Astrocyte (in vitro differentiated cells and primary cell): ENCODE measurements at regions not wholly inside any gene's neighbourhood (a gene's known extent, or its start where the extent isn't known, plus 50 kb on each side); places are given as distances from the start of the nearest gene placed in this dataset.

Experiments
- DNase-seq: peaks from one replicate; pipeline ENCODE4 v3.0.0-alpha.2; 2010; ENCODE audit warnings: low read depth
- FAIRE-seq: peaks from 2 replicates; lab custom pipeline; 2011; peaks lifted over from hg19 to GRCh38; lab: Jason Lieb, UNC
- H2AFZ ChIP-seq: 2 replicates; pipeline ENCODE4 v1.6.0; 2012; ENCODE audit warnings: low read depth, low read length, inconsistent platforms
- H3K27ac ChIP-seq: 2 replicates; pipeline ENCODE4 v1.5.1; 2011; ENCODE audit warnings: low read depth, low read length, inconsistent platforms
- H3K27me3 ChIP-seq: 2 replicates; pipeline ENCODE4 v1.6.0; 2011; ENCODE audit warnings: low read length, inconsistent platforms; ENCODE audit not compliant: insufficient read depth
- H3K36me3 ChIP-seq: 2 replicates; pipeline ENCODE4 v1.5.1; 2011; ENCODE audit warnings: low read length, inconsistent platforms; ENCODE audit not compliant: insufficient read depth
- H3K4me1 ChIP-seq: 2 replicates; pipeline ENCODE4 v1.5.1; 2011; ENCODE audit warnings: low read length, inconsistent platforms; ENCODE audit not compliant: insufficient read depth
- H3K4me2 ChIP-seq: 2 replicates; pipeline ENCODE4 v1.6.0; 2012; ENCODE audit warnings: low read length, inconsistent platforms
- H3K4me3 ChIP-seq: 2 replicates; pipeline ENCODE4 v1.5.1; 2011; ENCODE audit warnings: low read depth, mild to moderate bottlenecking, low read length, inconsistent platforms; ENCODE audit not compliant: insufficient read depth
- H3K79me2 ChIP-seq: 2 replicates; pipeline ENCODE4 v1.6.0; 2012; ENCODE audit warnings: mild to moderate bottlenecking, low read length, inconsistent platforms; ENCODE audit not compliant: insufficient read depth
- H3K9ac ChIP-seq: 2 replicates; pipeline ENCODE4 v1.6.0; 2012; ENCODE audit warnings: mild to moderate bottlenecking, low read length, inconsistent platforms
- H3K9me3 ChIP-seq: 2 replicates; pipeline ENCODE4 v1.5.1; 2012; ENCODE audit warnings: low read depth, mild to moderate bottlenecking, low read length, inconsistent platforms; ENCODE audit not compliant: insufficient read depth
- H4K20me1 ChIP-seq: 2 replicates; pipeline ENCODE4 v1.6.0; 2012; ENCODE audit warnings: low read length, inconsistent platforms; ENCODE audit not compliant: insufficient read depth
- H3K27ac Mint-ChIP-seq: one replicate; pipeline ENCODE4 v1.8.0; 2021; ENCODE audit warnings: mild to moderate bottlenecking, mixed read lengths; ENCODE audit not compliant: unreplicated experiment
- H3K27me3 Mint-ChIP-seq: one replicate; pipeline ENCODE4 v1.8.0; 2021; ENCODE audit warnings: low read depth, mixed read lengths; ENCODE audit not compliant: unreplicated experiment
- H3K36me3 Mint-ChIP-seq: one replicate; pipeline ENCODE4 v1.8.0; 2021; ENCODE audit warnings: low read depth, mixed read lengths; ENCODE audit not compliant: unreplicated experiment
- H3K4me1 Mint-ChIP-seq: one replicate; pipeline ENCODE4 v1.8.0; 2021; ENCODE audit warnings: low read depth, mixed read lengths; ENCODE audit not compliant: unreplicated experiment
- H3K4me3 Mint-ChIP-seq: one replicate; pipeline ENCODE4 v1.8.0; 2021; ENCODE audit warnings: mild to moderate bottlenecking, moderate library complexity, mixed read lengths; ENCODE audit not compliant: unreplicated experiment
- H3K9me3 Mint-ChIP-seq: one replicate; pipeline ENCODE4 v1.8.0; 2021; ENCODE audit warnings: mild to moderate bottlenecking, mixed read lengths; ENCODE audit not compliant: unreplicated experiment
- CTCF ChIP-seq: IDR thresholded peaks from 2 replicates; pipeline ENCODE4 v1.5.1; 2011; ENCODE audit warnings: low read depth, mild to moderate bottlenecking, inconsistent platforms, low read length, moderate library complexity; ENCODE audit not compliant: insufficient read depth
- EZH2 ChIP-seq: IDR thresholded peaks from 2 replicates; pipeline ENCODE4 v1.6.1; 2012; ENCODE audit warnings: mild to moderate bottlenecking, low read length, inconsistent platforms; ENCODE audit not compliant: insufficient read depth

GRCh38 chr12:76644950-76645349 lies 85.4 kb upstream of the OSBPL8 start:
- Histone ChIP-seq H3K9ac (no peak overlapping the region), H2AFZ (no peak overlapping the region), H4K20me1 (no peaks in the 10 kb centered on the region), H3K4me3 (no peak overlapping the region), H3K9me3 (no peaks in the 10 kb centered on the region), H3K27ac (no peak overlapping the region), H3K4me1 (no peaks in the 10 kb centered on the region), H3K36me3 (no peaks in the 10 kb centered on the region), H3K4me2 (no peak overlapping the region), H3K79me2 (no peaks in the 10 kb centered on the region), H3K27me3 (no peaks in the 10 kb centered on the region)
- H3K27ac Mint-ChIP-seq: no peak overlapping the region
- no peak for DNase-seq
- peaks cover 13% of the 10 kb centered on the region for H3K4me1 Mint-ChIP-seq
- H3K4me3 Mint-ChIP-seq: no peak overlapping the region
- FAIRE-seq: no peak
- TF ChIP-seq CTCF (no peak), EZH2 (no peak)
- no peaks in the 10 kb centered on the region for H3K9me3 Mint-ChIP-seq
- H3K36me3 Mint-ChIP-seq: peaks cover under 1% of the 10 kb centered on the region
- H3K27me3 Mint-ChIP-seq: no peaks in the 10 kb centered on the region

- H4K20me1 ChIP-seq: no peaks in the 10 kb centered on the region
- no peak overlapping the region for H2AFZ ChIP-seq
- no peaks in the 10 kb centered on the region for H3K36me3 Mint-ChIP-seq
- no peak for TF ChIP-seq CTCF
- no peak for TF ChIP-seq EZH2
- peaks cover 13% of the 10 kb centered on the region for H3K4me1 Mint-ChIP-seq
- H3K9me3 Mint-ChIP-seq: no peaks in the 10 kb centered on the region
- no peak overlapping the region for H3K27ac Mint-ChIP-seq
- H3K4me1 ChIP-seq: no peaks in the 10 kb centered on the region
- no peak overlapping the region for H3K9ac ChIP-seq
- FAIRE-seq: no peak
- no peaks in the 10 kb centered on the region for H3K27me3 ChIP-seq
- H3K79me2 ChIP-seq: no peaks in the 10 kb centered on the region
- no peak overlapping the region for H3K27ac ChIP-seq
- no peak overlapping the region for H3K4me3 ChIP-seq
- H3K4me3 Mint-ChIP-seq: no peak overlapping the region
- DNase-seq: no peak
- no peaks in the 10 kb centered on the region for H3K36me3 ChIP-seq
- no peak overlapping the region for H3K4me2 ChIP-seq
- no peaks in the 10 kb centered on the region for H3K27me3 Mint-ChIP-seq
- no peaks in the 10 kb centered on the region for H3K9me3 ChIP-seq
These were observed 86.4 kb upstream of the OSBPL8 start for GRCh38 chr12:76645934-76646333.

GRCh38 chr12:76646366-76646765 lies 86.8 kb upstream of the OSBPL8 start:
- no peaks in the 10 kb centered on the region for H3K79me2 ChIP-seq
- FAIRE-seq (no peak), DNase-seq (no peak)
- Mint-ChIP-seq H3K36me3 (no peaks in the 10 kb centered on the region), H3K4me1 (peaks cover 13% of the 10 kb centered on the region), H3K27ac (no peak overlapping the region), H3K27me3 (no peaks in the 10 kb centered on the region), H3K4me3 (no peak overlapping the region), H3K9me3 (no peaks in the 10 kb centered on the region)
- no peaks in the 10 kb centered on the region for H3K36me3 ChIP-seq
- no peak overlapping the region for H2AFZ ChIP-seq
- no peak overlapping the region for H3K4me3 ChIP-seq
- H3K4me1 ChIP-seq: no peaks in the 10 kb centered on the region
- no peak for TF ChIP-seq EZH2
- TF ChIP-seq CTCF: no peak
- no peak overlapping the region for H3K27ac ChIP-seq
- no peak overlapping the region for H3K9ac ChIP-seq
- H3K27me3 ChIP-seq: no peaks in the 10 kb centered on the region
- H3K9me3 ChIP-seq: no peaks in the 10 kb centered on the region
- no peaks in the 10 kb centered on the region for H4K20me1 ChIP-seq
- no peak overlapping the region for H3K4me2 ChIP-seq
